ENCODE measurements at regions not wholly inside any gene's neighbourhood (a gene's known extent, or its start where the extent isn't known, plus 50 kb on each side); places are given as distances from the start of the nearest gene placed in this dataset.

GRCh38 chr2:59456285-59456684 lies 1097.2 kb downstream of the BCL11A start:
- no peak for DNase-seq (ENCODE audit: low read depth in 2 of 2)

GRCh38 chr2:59449274-59449673 lies 1104.2 kb downstream of the BCL11A start:
- DNase-seq (ENCODE audit: low read depth in 2 of 2): no peak

- DNase-seq (ENCODE audit: low read depth in 2 of 2): no peak
Observed at GRCh38 chr2:59440491-59440890, 1113.0 kb downstream of the BCL11A start.

- no peak for DNase-seq (ENCODE audit: low read depth in 2 of 2)
Observed at GRCh38 chr2:59435635-59436034, 1117.8 kb downstream of the BCL11A start.

- no peak for DNase-seq (ENCODE audit: low read depth in 2 of 2)
Observed at GRCh38 chr2:59428940-59429339, 1124.5 kb downstream of the BCL11A start.

- DNase-seq (ENCODE audit: low read depth in 2 of 2): no peak
Observed at GRCh38 chr2:59427980-59428379, 1125.5 kb downstream of the BCL11A start.

- no peak for DNase-seq (ENCODE audit: low read depth in 2 of 2)
Observed at GRCh38 chr2:59425247-59425646, 1128.2 kb downstream of the BCL11A start.

GRCh38 chr2:59413751-59414570 lies 1139.5 kb downstream of the BCL11A start:
- no peak for DNase-seq (ENCODE audit: low read depth in 2 of 2)

GRCh38 chr2:59399126-59399525 lies 1154.3 kb downstream of the BCL11A start:
- DNase-seq (ENCODE audit: low read depth in 2 of 2): no peak

- DNase-seq (ENCODE audit: low read depth in 2 of 2): no peak
Observed at GRCh38 chr2:59398081-59398480, 1155.4 kb downstream of the BCL11A start.

- DNase-seq (ENCODE audit: low read depth in 2 of 2): no peak
Observed at GRCh38 chr2:59395119-59395518, 1154.0 kb upstream of the FANCL start.

- DNase-seq (ENCODE audit: low read depth in 2 of 2): no peak
Observed at GRCh38 chr2:59391896-59392295, 1150.8 kb upstream of the FANCL start.

GRCh38 chr2:59390581-59390980 lies 1149.5 kb upstream of the FANCL start:
- no peak for DNase-seq (ENCODE audit: low read depth in 2 of 2)

GRCh38 chr2:59389240-59389639 lies 1148.1 kb upstream of the FANCL start:
- DNase-seq (ENCODE audit: low read depth in 2 of 2): no peak

GRCh38 chr2:59385971-59386370 lies 1144.8 kb upstream of the FANCL start:
- no peak for DNase-seq (ENCODE audit: low read depth in 2 of 2)

- DNase-seq (ENCODE audit: low read depth in 2 of 2): no peak
Observed at GRCh38 chr2:59383473-59383872, 1142.3 kb upstream of the FANCL start.

- no peak for DNase-seq (ENCODE audit: low read depth in 2 of 2)
Observed at GRCh38 chr2:59378127-59378526, 1137.0 kb upstream of the FANCL start.

GRCh38 chr2:59366288-59366687 lies 1125.2 kb upstream of the FANCL start:
- DNase-seq (ENCODE audit: low read depth in 2 of 2): no peak

- no peak for DNase-seq (ENCODE audit: low read depth in 2 of 2)
Observed at GRCh38 chr2:59354498-59354897, 1113.4 kb upstream of the FANCL start.

- no peak for DNase-seq (ENCODE audit: low read depth in 2 of 2)
Observed at GRCh38 chr2:59353306-59353921, 1112.3 kb upstream of the FANCL start.

GRCh38 chr2:59342166-59342565 lies 1101.0 kb upstream of the FANCL start:
- no peak for DNase-seq (ENCODE audit: low read depth in 2 of 2)

- DNase-seq (ENCODE audit: low read depth in 2 of 2): no peak
Observed at GRCh38 chr2:59339837-59340207, 1098.7 kb upstream of the FANCL start.

GRCh38 chr2:59339121-59339836 lies 1098.2 kb upstream of the FANCL start:
- no peak for DNase-seq (ENCODE audit: low read depth in 2 of 2)

Measured in stimulated activated CD8-positive, alpha-beta memory T cell treated with anti-CD3 and anti-CD28 coated beads, Interleukin-15, amount 100 ng/mL, for 4 hours (primary cell).